ENCODE measurements at regions not wholly inside any gene's neighbourhood (a gene's known extent, or its start where the extent isn't known, plus 50 kb on each side); places are given as distances from the start of the nearest gene placed in this dataset.

DNA sequence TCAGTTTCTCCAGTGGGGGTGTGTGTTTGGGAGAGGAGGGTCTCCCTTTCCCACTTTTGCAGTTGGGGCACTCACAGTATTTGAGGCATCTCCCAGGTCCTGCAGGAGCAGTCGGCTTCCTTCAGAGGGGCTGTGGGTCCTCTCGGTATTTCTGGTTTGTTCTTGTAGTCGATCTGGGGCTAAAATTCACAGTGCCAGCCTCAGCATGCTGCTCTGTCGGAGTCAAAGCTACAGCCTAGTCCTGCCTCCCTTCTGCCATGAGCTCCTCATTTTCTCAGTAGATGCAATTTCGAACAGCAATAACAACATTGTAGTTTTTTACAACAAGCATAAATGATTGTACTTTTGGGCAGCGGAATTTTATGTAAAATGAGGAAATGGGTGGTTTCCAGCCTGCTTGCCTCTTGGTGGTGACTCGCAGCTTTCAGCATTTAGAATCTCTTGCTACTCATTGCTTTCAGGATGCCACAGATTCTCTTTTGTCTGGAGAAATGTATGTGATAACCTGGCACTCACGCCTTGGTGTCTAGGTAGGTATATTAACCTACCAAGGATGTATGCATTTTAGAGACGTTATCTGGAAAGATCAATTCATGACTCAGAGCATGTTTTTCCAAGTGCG, 82.4 kb upstream of the C21orf91 start:
- DNase-seq (ENCODE audit: low spot score) = no peak

DNA sequence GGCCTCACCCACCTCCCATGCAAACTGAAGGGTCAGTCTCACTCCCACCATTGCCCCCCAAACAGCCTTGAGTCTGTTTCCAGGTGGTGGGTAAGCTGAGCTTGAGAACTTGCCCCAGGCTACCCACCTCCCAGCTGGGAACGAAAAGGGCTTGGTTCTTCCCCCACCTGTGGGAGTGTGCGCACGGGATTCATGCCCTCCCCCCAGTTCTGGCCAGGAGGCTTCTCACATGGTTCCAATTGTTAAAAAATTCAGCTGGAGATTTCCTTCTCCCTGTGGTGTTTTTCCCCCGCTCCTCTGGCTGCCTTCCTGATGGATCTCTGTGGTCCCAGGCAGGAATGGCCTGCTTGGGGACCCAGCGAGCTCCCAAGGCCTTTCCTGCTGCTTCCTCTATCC, 81.8 kb upstream of the C21orf91 start:
- no peak for DNase-seq (ENCODE audit: low spot score)

DNA sequence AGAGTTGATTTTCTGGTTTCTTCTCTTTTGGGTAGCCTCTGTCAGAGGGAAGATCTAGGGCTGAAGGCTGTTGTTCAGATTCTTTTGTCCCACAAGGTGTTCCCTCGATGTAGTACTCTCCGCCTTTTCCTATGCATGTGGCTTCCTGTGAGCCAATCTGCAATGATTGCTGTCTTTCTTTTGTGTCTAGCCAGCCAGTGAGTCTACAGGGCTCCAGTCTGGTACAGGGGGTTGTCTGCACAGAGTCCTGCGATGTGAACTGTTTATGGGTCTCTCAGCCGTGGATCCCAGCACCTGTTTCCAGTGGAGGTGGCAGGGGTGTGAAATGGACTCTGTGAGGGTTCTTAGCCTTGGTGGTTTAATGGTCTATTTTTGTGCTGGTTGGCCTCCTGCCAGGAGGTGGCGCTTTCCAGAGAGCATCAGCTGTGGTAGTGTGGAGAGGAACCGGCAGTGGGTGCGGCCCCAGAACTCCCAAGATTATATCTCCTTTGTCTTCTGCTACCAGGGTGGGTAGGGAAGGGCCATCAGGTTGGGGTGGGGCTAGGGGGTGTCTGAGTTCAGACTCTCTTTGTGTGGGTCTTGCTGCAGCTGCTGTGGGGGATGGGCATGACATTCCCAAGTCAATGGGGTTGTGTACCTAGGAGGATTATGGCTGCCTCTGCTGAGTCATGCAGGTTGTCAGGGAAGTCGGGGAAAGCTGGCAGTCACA, 81.3 kb upstream of the C21orf91 start:
- no peak for DNase-seq (ENCODE audit: low spot score)

DNA sequence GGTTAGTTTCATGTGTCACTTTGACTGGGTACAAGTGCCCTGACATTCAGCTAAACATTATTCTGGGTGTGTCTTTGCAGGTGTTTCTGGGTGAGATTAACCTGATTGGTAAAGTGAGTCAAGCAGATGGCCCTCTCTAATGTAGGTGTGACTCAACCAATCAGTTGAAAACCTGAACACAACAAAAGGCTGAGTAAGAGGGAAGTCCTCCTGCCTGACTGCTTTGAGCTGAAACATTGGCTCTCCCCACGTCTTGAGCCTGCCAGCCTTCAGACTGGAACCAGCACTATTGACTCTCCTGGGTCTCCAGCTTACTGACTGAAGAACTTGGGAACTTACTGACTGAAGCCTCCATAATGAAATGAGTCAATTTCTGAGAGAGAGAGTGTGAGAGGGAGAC, 70.0 kb upstream of the C21orf91 start:
- no peak for DNase-seq (ENCODE audit: low spot score)

GRCh38 chr21:17869115-17869514, 50.0 kb upstream of the C21orf91 start:
- DNase-seq (ENCODE audit: low spot score) = no peak

Small RNA genes lying in the stretch of these regions (small RNA-seq; reads per million reads assigned to genes)
- 0 reads per million in 2 experiments for gene RPL37P3

Measured in SK-N-DZ (cell line).